SK-N-SH treated with all-trans-retinoic acid at 6 μM for 48 hours (cell line): ENCODE measurements at regions not wholly inside any gene's neighbourhood (a gene's known extent, or its start where the extent isn't known, plus 50 kb on each side); places are given as distances from the start of the nearest gene placed in this dataset.

ENCODE experiments used
- ATAC-seq: fragments of 200-7000 bp; cut with Tn5 transposase; 3 replicates; pipeline ENCODE4 v1.9.1; 2020; ENCODE audit warnings: mild to moderate bottlenecking, moderate library complexity
- ARNTL ChIP-seq: fragments of 450-650 bp; formaldehyde crosslinking; IDR thresholded peaks from 2 replicates; pipeline ENCODE4 v1.5.0; 2020; ENCODE audit warnings: low read depth, mild to moderate bottlenecking, moderate library complexity, borderline replicate concordance
- BACH2 ChIP-seq: fragments of 250-450 bp; sonication (Bioruptor Pico); IDR thresholded peaks from 2 replicates; pipeline ENCODE4 v1.9.0; 2021; ENCODE audit warnings: mild to moderate bottlenecking, borderline replicate concordance
- CREB5 ChIP-seq: fragments of 250-450 bp; sonication (Bioruptor Pico); IDR thresholded peaks from 2 replicates; pipeline ENCODE4 v1.5.1; 2020; ENCODE audit warnings: low read depth, mild to moderate bottlenecking, moderate library complexity
- CSDC2 ChIP-seq: fragments of 250-450 bp; sonication (Bioruptor Pico); IDR thresholded peaks from 2 replicates; pipeline ENCODE4 v1.5.0; 2020; ENCODE audit warnings: mild to moderate bottlenecking, moderate library complexity
- CSRNP3 ChIP-seq: fragments of 250-450 bp; sonication (Bioruptor Pico); IDR thresholded peaks from 2 replicates; pipeline ENCODE4 v1.5.1; 2021; ENCODE audit warnings: mild to moderate bottlenecking, moderate library complexity
- ESRRG ChIP-seq: fragments of 250-450 bp; sonication (Bioruptor Pico); IDR thresholded peaks from 2 replicates; pipeline ENCODE4 v1.6.1; 2021; ENCODE audit warnings: mild to moderate bottlenecking
- GLIS3 ChIP-seq: fragments of 250-450 bp; sonication (Bioruptor Pico); IDR thresholded peaks from 2 replicates; pipeline ENCODE4 v1.5.0; 2020; ENCODE audit warnings: mild to moderate bottlenecking, moderate library complexity
- ISL1 ChIP-seq: fragments of 250-450 bp; sonication (Bioruptor Pico); IDR thresholded peaks from 2 replicates; pipeline ENCODE4 v2.1.2; 2022; ENCODE audit warnings: mild to moderate bottlenecking, moderate library complexity
- OSR1 ChIP-seq: fragments of 250-450 bp; sonication (Bioruptor Pico); IDR thresholded peaks from 2 replicates; pipeline ENCODE4 v1.8.0; 2022; ENCODE audit warnings: moderate library complexity, mild to moderate bottlenecking, inconsistent platforms
- POU6F1 ChIP-seq: fragments of 250-450 bp; sonication (Bioruptor Pico); IDR thresholded peaks from 2 replicates; pipeline ENCODE4 v1.8.0; 2021; ENCODE audit warnings: low read depth, mild to moderate bottlenecking, moderate library complexity, borderline replicate concordance
- PPARA ChIP-seq: fragments of 250-450 bp; sonication (Bioruptor Pico); IDR thresholded peaks from 2 replicates; pipeline ENCODE4 v1.5.0; 2020; ENCODE audit warnings: mild to moderate bottlenecking, borderline replicate concordance
- RARB ChIP-seq: fragments of 250-450 bp; sonication (Bioruptor Pico); IDR thresholded peaks from 2 replicates; pipeline ENCODE4 v1.8.0; 2021; ENCODE audit warnings: mild to moderate bottlenecking, moderate library complexity
- SNAI2 ChIP-seq: fragments of 250-450 bp; sonication (Bioruptor Pico); IDR thresholded peaks from 2 replicates; pipeline ENCODE4 v1.5.0; 2020; ENCODE audit warnings: mild to moderate bottlenecking, moderate library complexity
- TCF4 ChIP-seq: fragments of 250-450 bp; sonication (Bioruptor Pico); IDR thresholded peaks from 2 replicates; pipeline ENCODE4 v1.8.0; 2021; ENCODE audit warnings: mild to moderate bottlenecking, moderate library complexity, borderline replicate concordance
- TOX ChIP-seq: fragments of 250-450 bp; sonication (Bioruptor Pico); IDR thresholded peaks from 2 replicates; pipeline ENCODE4 v1.8.0; 2021; ENCODE audit warnings: mild to moderate bottlenecking, moderate library complexity, borderline replicate concordance
- TSHZ2 ChIP-seq: fragments of 250-450 bp; sonication (Bioruptor Pico); IDR thresholded peaks from 2 replicates; pipeline ENCODE4 v1.5.0; 2020; ENCODE audit warnings: mild to moderate bottlenecking, moderate library complexity
- ZC3H10 ChIP-seq: fragments of 250-450 bp; sonication (Bioruptor Pico); IDR thresholded peaks from 2 replicates; pipeline ENCODE4 v1.5.1; 2021; ENCODE audit warnings: mild to moderate bottlenecking, moderate library complexity
- ZFP3 ChIP-seq: fragments of 250-450 bp; sonication (Bioruptor Pico); IDR thresholded peaks from 2 replicates; pipeline ENCODE4 v1.5.0; 2020; ENCODE audit warnings: mild to moderate bottlenecking, moderate library complexity
- ZFP30 ChIP-seq: fragments of 450-650 bp; formaldehyde crosslinking; IDR thresholded peaks from 2 replicates; pipeline ENCODE4 v1.5.0; 2022; ENCODE audit warnings: mild to moderate bottlenecking, moderate library complexity
- ZNF565 ChIP-seq: fragments of 450-650 bp; formaldehyde crosslinking; conservative IDR thresholded peaks from 2 replicates; pipeline ENCODE4 v1.5.0; 2020; ENCODE audit warnings: low read depth, mild to moderate bottlenecking, moderate library complexity
- ZNF70 ChIP-seq: fragments of 450-650 bp; formaldehyde crosslinking; IDR thresholded peaks from 2 replicates; pipeline ENCODE4 v1.5.0; 2020; ENCODE audit warnings: mild to moderate bottlenecking, moderate library complexity
- ZNF8 ChIP-seq: fragments of 450-650 bp; formaldehyde crosslinking; IDR thresholded peaks from 2 replicates; pipeline ENCODE4 v1.5.0; 2020; ENCODE audit warnings: mild to moderate bottlenecking, moderate library complexity
- TF ChIP-seq, protein P1 (sequence below): fragments of 250-450 bp; sonication (Bioruptor Pico); IDR thresholded peaks from 2 replicates; pipeline ENCODE4 v1.8.0; 2020; ENCODE audit warnings: mild to moderate bottlenecking, moderate library complexity, borderline replicate concordance

DNA sequence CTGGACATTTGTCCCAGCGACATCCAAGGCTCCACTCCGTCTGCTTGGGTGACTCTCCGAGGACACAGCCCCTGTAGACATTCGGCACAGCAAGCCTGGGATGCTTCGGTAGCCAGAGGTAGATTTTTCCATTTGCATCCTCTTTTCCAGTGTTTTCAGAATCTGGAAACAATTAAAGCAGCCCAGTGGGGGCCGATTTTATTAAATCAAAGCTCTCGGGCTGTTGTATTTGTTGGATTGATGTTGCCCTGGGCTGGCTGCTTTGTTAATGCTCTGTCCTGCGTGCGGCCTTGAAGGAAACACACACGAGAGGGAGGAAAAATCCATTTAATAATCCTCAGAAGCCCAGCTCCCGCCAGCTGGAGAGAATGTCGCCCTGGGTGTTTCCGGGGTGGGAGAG is 158.1 kb upstream of the CIBAR2 start:
- TF ChIP-seq ZNF8 (no peak), CSRNP3 (CRISPR knock-in tag) (no peak), ZNF70 (CRISPR knock-in tag) (peak; percentile 2; the same call in 1 of the 2 replicates), ZFP30 (no peak), ZFP3 (CRISPR knock-in tag) (no peak), ESRRG (CRISPR knock-in tag) (no peak), TCF4 (CRISPR knock-in tag) (peak; percentile 96), ZNF565 (CRISPR knock-in tag) (no peak), POU6F1 (no peak), CSDC2 (CRISPR knock-in tag) (no peak), ZC3H10 (no peak), OSR1 (CRISPR knock-in tag) (no peak), GLIS3 (CRISPR knock-in tag) (no peak), RARB (CRISPR knock-in tag) (no peak), BACH2 (CRISPR knock-in tag) (no peak), CREB5 (CRISPR knock-in tag) (no peak), TOX (no peak), PPARA (CRISPR knock-in tag) (no peak), ARNTL (CRISPR knock-in tag) (no peak), SNAI2 (CRISPR knock-in tag) (no peak), ISL1 (CRISPR knock-in tag) (no peak), TSHZ2 (CRISPR knock-in tag) (peak; percentile 86)
- TF ChIP-seq, protein P1, sequence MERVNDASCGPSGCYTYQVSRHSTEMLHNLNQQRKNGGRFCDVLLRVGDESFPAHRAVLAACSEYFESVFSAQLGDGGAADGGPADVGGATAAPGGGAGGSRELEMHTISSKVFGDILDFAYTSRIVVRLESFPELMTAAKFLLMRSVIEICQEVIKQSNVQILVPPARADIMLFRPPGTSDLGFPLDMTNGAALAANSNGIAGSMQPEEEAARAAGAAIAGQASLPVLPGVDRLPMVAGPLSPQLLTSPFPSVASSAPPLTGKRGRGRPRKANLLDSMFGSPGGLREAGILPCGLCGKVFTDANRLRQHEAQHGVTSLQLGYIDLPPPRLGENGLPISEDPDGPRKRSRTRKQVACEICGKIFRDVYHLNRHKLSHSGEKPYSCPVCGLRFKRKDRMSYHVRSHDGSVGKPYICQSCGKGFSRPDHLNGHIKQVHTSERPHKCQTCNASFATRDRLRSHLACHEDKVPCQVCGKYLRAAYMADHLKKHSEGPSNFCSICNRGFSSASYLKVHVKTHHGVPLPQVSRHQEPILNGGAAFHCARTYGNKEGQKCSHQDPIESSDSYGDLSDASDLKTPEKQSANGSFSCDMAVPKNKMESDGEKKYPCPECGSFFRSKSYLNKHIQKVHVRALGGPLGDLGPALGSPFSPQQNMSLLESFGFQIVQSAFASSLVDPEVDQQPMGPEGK, result peak; percentile 57; the same call in 1 of the 2 replicates
- TF ChIP-seq, all 23 proteins: peak for 4
- peak; percentile 76 for ATAC-seq

DNA sequence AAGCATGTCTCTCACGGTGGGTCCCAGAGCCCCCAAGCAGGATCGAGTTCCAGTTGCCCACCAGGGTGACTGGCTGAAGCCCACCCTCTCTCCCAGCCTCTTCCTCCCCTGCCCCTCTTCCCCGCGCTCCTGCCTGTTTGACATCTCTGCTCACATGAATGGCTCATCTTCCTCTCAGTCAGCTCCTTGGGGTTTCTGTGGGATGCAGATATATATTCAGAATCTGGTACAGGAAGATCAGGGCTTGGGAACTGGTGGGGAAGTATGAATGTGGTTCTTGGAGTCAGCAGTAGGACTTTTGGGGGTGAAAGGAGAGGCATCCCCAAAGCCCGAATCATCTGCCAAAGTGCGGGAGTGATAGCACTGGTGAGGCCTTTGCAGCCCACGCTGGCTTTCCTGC is 158.9 kb upstream of the CIBAR2 start:
- no peak for ATAC-seq
- TF ChIP-seq OSR1 (CRISPR knock-in tag) (no peak), GLIS3 (CRISPR knock-in tag) (no peak), TOX (no peak), ZFP3 (CRISPR knock-in tag) (no peak), PPARA (CRISPR knock-in tag) (no peak), CSRNP3 (CRISPR knock-in tag) (no peak), ZC3H10 (no peak), RARB (CRISPR knock-in tag) (no peak), ESRRG (CRISPR knock-in tag) (no peak), BACH2 (CRISPR knock-in tag) (no peak), ZNF70 (CRISPR knock-in tag) (no peak), CSDC2 (CRISPR knock-in tag) (no peak), TSHZ2 (CRISPR knock-in tag) (no peak), ZNF565 (CRISPR knock-in tag) (no peak), ZNF8 (no peak), SNAI2 (CRISPR knock-in tag) (no peak)
- TF ChIP-seq, protein P1, result no peak
